Body of pancreas (tissue), 4 donors: ENCODE measurements at regions not wholly inside any gene's neighbourhood (a gene's known extent, or its start where the extent isn't known, plus 50 kb on each side); places are given as distances from the start of the nearest gene placed in this dataset.

Experiments
- ATAC-seq: fragments of 150-250 bp; one replicate; pipeline ENCODE4 v1.9.1; 2016
- DNase-seq, 4 donors: peaks; one replicate each; pipeline ENCODE4 v3.0.0-alpha.2; 2019
- H3K27ac ChIP-seq, 4 donors: fragments of 200-600 bp; sonication (generic); 1 replicate in 3 of 4; 2 replicates in 1 of 4; pipeline versions ENCODE4 v1.5.1 to v1.6.1; 2016 to 2019; ENCODE audit warnings: mild to moderate bottlenecking in 1 of 4, mixed read lengths in 1 of 4, moderate library complexity in 1 of 4
- H3K27me3 ChIP-seq, 2 donors: fragments of 200-600 bp; sonication (generic); one replicate each; pipeline ENCODE4 v1.6.0; 2016; ENCODE audit warnings: mild to moderate bottlenecking in 1 of 2
- H3K36me3 ChIP-seq, 2 donors: fragments of 200-600 bp; sonication (generic); replicated peaks in 1 of 2; 2 replicates each; pipeline ENCODE4 v1.5.1; 2016; ENCODE audit warnings: low read depth in 2 of 2; ENCODE audit not compliant: insufficient read depth in 1 of 2
- H3K4me1 ChIP-seq: fragments of 200-600 bp; sonication (generic); one replicate; pipeline ENCODE4 v1.6.0; 2016
- H3K4me3 ChIP-seq, 2 donors: fragments of 200-600 bp; sonication (generic); 1 replicate in 1 of 2; 2 replicates in 1 of 2; pipeline ENCODE4 v1.5.1; 2016 to 2019
- H3K9me3 ChIP-seq, 3 donors: fragments of 200-600 bp; sonication (generic); 1 replicate in 2 of 3; 2 replicates in 1 of 3; pipeline ENCODE4 v1.5.1; 2016
- POLR2A ChIP-seq, 3 donors: fragments of 450-650 bp; IDR thresholded peaks; one replicate each; pipeline ENCODE4 v1.6.1; 2016; ENCODE audit warnings: antibody characterized with exemption in 3 of 3, mild to moderate bottlenecking in 2 of 3
- WGBS, 2 donors: methylation state at CpG; one replicate each; pipeline ENCODE4 v1.1.5; 2017; 5-methylcytosine and 5-hydroxymethylcytosine counted together
- intact Hi-C: fragments of 100-400 bp; cut with DNase I; formaldehyde crosslinking; loops from one replicate; pipeline ENCODE4 v1.15.1; 2023
- TF ChIP-seq, protein P1 (sequence below), 7 experiments: fragments of 450-650 bp in 4 of 7; fragments of 200-600 bp in 3 of 7; sonication (generic) in 3 of 7; IDR thresholded peaks; one replicate each; pipeline ENCODE4 v1.5.1; 2016 to 2019; ENCODE audit warnings: antibody characterized with exemption in 7 of 7

DNA sequence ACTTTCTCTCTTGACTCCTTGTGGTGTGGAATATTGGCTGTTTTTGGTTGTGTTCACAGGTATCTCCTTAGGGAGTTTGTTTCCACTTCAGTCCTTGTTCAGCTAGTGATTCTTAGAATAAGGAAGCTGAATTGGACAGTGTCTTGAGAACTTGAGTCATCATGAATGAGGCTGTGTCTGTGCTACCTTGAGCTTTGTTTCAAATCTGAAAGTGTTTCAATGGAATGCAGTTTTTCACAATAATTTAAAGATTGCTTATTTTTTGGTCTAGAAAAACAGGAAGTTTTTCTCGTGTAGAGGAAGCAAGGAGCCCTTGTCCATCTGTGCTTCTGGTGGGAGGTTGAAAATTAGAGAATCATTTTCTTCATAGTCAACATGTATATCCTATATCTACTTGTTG is 76.5 kb downstream of the ZNF518B start:
- no peak overlapping the region for H3K4me3 ChIP-seq
- no peaks in the 10 kb centered on the region for H3K27me3 ChIP-seq
- H3K27ac ChIP-seq, result no peak overlapping the region
- 12 to 53% methylated on average over 1 of the region's 1 CpG for WGBS, 2 donors
- DNase-seq, result no peak
- no peak for TF ChIP-seq POLR2A (IDR thresholded peaks at IDR 0.05)
- TF ChIP-seq, protein P1, sequence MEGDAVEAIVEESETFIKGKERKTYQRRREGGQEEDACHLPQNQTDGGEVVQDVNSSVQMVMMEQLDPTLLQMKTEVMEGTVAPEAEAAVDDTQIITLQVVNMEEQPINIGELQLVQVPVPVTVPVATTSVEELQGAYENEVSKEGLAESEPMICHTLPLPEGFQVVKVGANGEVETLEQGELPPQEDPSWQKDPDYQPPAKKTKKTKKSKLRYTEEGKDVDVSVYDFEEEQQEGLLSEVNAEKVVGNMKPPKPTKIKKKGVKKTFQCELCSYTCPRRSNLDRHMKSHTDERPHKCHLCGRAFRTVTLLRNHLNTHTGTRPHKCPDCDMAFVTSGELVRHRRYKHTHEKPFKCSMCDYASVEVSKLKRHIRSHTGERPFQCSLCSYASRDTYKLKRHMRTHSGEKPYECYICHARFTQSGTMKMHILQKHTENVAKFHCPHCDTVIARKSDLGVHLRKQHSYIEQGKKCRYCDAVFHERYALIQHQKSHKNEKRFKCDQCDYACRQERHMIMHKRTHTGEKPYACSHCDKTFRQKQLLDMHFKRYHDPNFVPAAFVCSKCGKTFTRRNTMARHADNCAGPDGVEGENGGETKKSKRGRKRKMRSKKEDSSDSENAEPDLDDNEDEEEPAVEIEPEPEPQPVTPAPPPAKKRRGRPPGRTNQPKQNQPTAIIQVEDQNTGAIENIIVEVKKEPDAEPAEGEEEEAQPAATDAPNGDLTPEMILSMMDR (IDR thresholded peaks at IDR 0.05), result no peak
- ATAC-seq, result no peak
- H3K36me3 ChIP-seq, result no peaks in the 10 kb centered on the region
- H3K4me1 ChIP-seq, result no peaks in the 10 kb centered on the region
- intact Hi-C loops, result no loop called here
- H3K9me3 ChIP-seq, result no peaks in the 10 kb centered on the region

DNA sequence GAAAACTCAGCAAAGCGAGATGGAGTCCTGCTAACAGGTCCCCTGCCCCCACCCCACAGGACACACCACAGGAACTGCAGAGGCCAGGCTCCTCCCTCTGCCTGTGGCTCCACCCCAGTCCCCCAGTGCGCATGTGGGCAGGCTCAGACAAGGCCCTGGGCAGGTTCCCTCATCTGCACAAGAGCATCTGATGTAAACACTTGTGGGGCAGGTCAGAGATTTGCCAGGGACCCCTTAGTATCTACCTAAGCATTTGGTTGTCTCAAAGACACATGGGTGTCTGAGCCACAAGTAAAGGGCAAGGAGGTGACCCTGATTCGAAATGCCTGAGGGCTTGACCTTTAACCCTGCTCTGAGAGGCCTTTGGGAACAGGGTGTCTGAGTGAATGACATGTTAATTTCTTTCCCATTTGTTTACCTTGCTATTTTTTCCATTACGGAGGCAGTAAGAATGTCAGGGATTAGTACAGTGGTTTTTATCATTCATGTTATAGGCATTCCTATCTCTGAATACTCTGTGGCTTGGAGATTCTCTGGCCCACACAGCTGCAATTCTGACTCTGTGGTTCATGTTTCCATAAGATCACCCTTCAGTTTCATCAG is 85.3 kb downstream of the ZNF518B start:
- Histone ChIP-seq H3K4me1 (no peaks in the 10 kb centered on the region), H3K36me3 (no peaks in the 10 kb centered on the region), H3K27ac (no peak overlapping the region), H3K4me3 (no peak overlapping the region), H3K27me3 (no peaks in the 10 kb centered on the region), H3K9me3 (no peaks in the 10 kb centered on the region)
- no peak for TF ChIP-seq POLR2A (IDR thresholded peaks at IDR 0.05)
- ATAC-seq (no peak), DNase-seq (no peak)
- intact Hi-C loops, result no loop called here
- WGBS, 2 donors, result 51 to 58% methylated on average over 4 of the region's 4 CpGs

DNA sequence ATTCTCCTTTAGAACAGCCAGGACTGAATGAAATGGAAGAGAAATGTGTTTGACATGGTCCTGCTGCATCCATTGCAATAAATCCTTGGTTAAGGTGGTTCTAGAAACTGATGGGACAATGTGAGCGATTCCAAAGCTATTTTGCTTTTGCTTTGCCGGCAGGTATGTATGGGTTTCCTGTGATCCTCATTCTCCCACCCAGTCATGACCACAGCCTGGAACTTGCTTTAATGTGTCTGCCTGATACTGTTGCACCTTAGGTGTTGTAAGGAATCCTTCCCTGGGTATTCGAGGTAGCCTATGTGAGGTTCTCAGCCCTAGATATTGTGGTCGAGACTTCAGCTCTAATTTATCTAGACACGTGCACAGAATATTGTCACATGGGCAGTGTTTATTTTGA is 86.1 kb downstream of the ZNF518B start:
- Histone ChIP-seq H3K27me3 (no peaks in the 10 kb centered on the region), H3K36me3 (no peaks in the 10 kb centered on the region), H3K27ac (no peak overlapping the region), H3K9me3 (no peaks in the 10 kb centered on the region), H3K4me1 (no peaks in the 10 kb centered on the region), H3K4me3 (no peak overlapping the region)
- 45 to 53% methylated on average over 5 of the region's 5 CpGs for WGBS, 2 donors
- DNase-seq (no peak), ATAC-seq (no peak)
- TF ChIP-seq, protein P1 (IDR thresholded peaks at IDR 0.05), result no peak
- no peak for TF ChIP-seq POLR2A (IDR thresholded peaks at IDR 0.05)
- intact Hi-C loops, result no loop called here

DNA sequence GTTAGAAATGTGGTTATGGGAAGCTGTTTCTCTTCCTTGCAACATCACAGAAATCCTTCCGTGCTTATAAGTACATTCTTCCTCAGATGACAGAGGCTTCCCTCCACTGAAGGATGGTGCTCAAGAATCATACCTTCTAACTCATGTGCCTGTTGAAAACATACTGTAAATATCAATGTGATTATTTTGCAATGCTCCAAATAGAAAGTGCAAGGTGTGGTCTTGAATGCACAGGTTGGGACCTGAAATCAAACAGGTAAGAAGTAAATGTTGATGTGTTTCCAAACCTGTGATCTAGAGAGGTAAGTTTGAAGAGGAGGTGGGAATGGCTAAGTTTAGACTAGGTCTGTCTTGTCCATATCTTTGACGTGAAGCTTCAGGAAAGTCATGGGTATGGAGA is 87.7 kb downstream of the ZNF518B start:
- H3K27ac ChIP-seq, result no peak overlapping the region
- H3K9me3 ChIP-seq, result no peaks in the 10 kb centered on the region
- H3K36me3 ChIP-seq, result no peaks in the 10 kb centered on the region
- no peak overlapping the region for H3K4me3 ChIP-seq
- H3K27me3 ChIP-seq, result no peaks in the 10 kb centered on the region
- WGBS, 2 donors, result 58 to 63% methylated on average over 2 of the region's 2 CpGs
- no peaks in the 10 kb centered on the region for H3K4me1 ChIP-seq
- TF ChIP-seq, protein P1 (IDR thresholded peaks at IDR 0.05), result no peak
- TF ChIP-seq POLR2A (IDR thresholded peaks at IDR 0.05), result no peak
- DNase-seq (no peak), ATAC-seq (no peak)
- intact Hi-C loops, result no loop called here

DNA sequence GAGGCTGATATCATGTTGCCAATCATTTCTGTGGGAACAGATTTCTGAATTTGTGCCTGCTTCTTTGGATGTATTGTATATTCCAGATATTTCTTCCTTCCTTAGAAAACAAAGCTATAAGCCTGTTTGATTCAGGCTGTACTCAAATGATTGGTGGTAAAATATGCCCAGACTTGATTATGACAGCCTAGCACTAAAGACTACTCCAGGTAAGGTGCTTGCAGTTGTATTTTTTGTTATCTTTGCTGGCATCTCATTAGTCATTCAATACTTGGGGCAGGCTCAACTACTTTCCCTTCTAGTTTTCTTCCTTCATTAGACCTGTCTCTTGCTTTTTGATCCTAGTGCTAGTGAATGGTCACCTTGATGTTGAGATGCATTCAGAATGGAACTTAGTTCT is 90.6 kb downstream of the ZNF518B start:
- intact Hi-C loops, result no loop called here
- no peak overlapping the region for H3K27ac ChIP-seq
- no peaks in the 10 kb centered on the region for H3K9me3 ChIP-seq
- ATAC-seq, result no peak
- H3K27me3 ChIP-seq, result no peaks in the 10 kb centered on the region
- no peaks in the 10 kb centered on the region for H3K4me1 ChIP-seq
- TF ChIP-seq POLR2A (IDR thresholded peaks at IDR 0.05), result no peak
- TF ChIP-seq, protein P1 (IDR thresholded peaks at IDR 0.05), result no peak
- no peak for DNase-seq
- no peak overlapping the region for H3K4me3 ChIP-seq
- no peaks in the 10 kb centered on the region for H3K36me3 ChIP-seq
